VCaP (cell line): ENCODE measurements at regions not wholly inside any gene's neighbourhood (a gene's known extent, or its start where the extent isn't known, plus 50 kb on each side); places are given as distances from the start of the nearest gene placed in this dataset.
"Not testable (repeated sequence)": the region's sequence is repeated elsewhere in the genome, so short reads cannot be mapped to it uniquely, and the experiment has no call there.

ENCODE experiments used
- H3K27ac ChIP-seq: fragments of 450-650 bp; 2 replicates; pipeline ENCODE4 v1.5.1; 2017
- TF ChIP-seq, protein P1 (sequence below): fragments of 450-650 bp; conservative IDR thresholded peaks from 2 replicates; pipeline ENCODE4 v1.5.1; 2017; ENCODE audit warnings: mild to moderate bottlenecking, moderate library complexity

DNA sequence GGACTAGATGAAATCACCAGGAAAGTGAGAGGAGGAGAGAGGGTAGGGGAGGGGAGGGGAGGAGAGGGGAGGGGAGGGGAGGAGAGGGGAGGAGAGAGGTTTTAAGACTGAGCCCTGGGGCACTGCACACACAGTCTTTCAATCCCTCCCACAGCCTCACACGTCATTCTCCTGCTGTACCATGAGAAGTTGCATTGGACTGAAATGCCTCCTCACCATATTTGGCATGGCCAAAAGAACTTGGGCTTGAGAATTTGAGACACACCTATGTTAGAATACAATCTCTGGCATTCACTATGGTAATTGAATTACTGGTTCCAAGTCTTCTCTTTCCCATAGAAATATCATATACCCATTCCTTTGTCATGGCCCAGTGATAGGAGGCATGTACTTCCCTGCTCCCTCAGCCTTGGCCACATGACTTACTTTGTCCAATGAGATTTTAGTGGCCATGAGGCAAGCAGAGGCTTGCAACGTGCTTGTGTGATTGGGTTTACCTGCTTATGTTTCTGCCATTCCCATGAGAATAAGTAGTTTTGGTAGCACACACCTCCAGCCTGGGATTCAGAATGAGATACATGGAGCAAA, 133.3 kb upstream of the SMARCA2 start:
- TF ChIP-seq, protein P1, sequence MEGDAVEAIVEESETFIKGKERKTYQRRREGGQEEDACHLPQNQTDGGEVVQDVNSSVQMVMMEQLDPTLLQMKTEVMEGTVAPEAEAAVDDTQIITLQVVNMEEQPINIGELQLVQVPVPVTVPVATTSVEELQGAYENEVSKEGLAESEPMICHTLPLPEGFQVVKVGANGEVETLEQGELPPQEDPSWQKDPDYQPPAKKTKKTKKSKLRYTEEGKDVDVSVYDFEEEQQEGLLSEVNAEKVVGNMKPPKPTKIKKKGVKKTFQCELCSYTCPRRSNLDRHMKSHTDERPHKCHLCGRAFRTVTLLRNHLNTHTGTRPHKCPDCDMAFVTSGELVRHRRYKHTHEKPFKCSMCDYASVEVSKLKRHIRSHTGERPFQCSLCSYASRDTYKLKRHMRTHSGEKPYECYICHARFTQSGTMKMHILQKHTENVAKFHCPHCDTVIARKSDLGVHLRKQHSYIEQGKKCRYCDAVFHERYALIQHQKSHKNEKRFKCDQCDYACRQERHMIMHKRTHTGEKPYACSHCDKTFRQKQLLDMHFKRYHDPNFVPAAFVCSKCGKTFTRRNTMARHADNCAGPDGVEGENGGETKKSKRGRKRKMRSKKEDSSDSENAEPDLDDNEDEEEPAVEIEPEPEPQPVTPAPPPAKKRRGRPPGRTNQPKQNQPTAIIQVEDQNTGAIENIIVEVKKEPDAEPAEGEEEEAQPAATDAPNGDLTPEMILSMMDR: no peak
- H3K27ac ChIP-seq: no peak overlapping the region

DNA sequence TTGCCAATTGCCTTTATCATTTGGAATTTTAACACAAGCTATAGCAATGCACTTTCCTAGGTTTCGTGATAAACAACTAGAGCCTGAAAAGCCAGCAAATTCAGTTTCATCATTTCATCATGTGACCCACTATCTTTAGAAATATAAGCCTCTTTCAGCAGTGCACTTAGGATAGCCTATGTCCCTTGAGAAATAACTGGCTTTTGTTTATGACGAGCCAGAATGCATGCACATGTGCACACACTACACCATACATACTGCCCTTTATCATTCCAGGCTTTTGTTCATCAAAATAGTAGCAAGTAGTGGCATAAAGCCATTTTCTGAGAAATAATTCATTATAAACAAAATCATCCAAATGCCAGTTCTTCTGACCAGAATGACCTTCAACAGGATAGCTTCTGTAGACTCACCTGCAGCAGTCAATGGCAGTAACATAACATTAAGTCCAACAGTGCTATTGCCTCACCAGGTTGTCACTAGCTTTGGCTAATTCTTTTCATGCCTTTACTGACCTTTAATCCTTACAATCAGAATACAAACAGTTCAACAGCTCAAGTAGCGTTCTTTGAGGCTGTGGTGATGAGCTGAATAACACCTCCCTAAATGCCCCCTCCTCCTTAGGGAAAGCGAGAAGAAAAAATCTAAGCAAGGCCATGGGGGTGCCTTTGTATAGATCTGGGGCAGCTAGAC, 132.3 kb upstream of the SMARCA2 start:
- no peak overlapping the region for H3K27ac ChIP-seq
- TF ChIP-seq, protein P1: no peak

DNA sequence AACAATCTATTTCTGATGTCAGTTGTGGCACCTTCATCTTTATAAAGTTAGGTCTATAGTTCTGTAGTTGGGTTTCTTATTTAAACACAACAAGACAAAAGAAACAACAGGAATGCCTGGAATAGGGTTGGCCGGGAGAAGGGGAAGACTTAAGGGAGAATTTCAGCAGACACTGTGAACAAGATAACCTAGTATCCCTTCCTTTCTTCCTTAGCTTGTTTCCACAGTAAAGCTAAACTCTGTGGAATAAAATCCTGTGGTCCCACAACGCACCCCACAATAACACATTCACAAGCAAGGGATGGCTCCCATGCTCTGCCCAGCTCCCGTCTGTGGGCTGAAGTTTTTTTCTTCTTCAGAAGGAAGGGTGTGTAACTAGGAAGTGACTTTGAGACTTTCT, 124.9 kb upstream of the SMARCA2 start:
- H3K27ac ChIP-seq: no peak overlapping the region

DNA sequence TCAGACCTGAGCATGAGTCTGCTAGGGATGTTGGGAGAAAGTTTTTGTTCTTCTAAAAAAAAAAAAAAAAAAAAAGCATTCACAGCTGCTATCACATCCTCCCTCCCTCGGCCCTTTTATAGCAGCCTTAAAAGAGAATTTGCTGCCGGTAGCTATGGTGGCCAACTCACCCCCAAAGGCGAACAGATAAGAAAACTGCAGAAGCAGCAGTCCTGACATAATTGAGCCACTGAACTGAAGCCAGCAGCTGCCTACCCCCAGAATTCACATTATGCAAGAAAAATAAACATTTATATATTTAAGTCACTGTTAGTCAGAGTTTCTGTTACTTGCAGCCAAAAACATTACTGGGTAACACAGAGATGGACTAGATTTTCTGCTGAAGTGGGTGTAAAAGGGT, 124.3 kb upstream of the SMARCA2 start:
- TF ChIP-seq, protein P1: no peak
- no peak overlapping the region for H3K27ac ChIP-seq

More for the DNA sequence above, 124.9 kb upstream of the SMARCA2 start:
- TF ChIP-seq, protein P1: no peak

DNA sequence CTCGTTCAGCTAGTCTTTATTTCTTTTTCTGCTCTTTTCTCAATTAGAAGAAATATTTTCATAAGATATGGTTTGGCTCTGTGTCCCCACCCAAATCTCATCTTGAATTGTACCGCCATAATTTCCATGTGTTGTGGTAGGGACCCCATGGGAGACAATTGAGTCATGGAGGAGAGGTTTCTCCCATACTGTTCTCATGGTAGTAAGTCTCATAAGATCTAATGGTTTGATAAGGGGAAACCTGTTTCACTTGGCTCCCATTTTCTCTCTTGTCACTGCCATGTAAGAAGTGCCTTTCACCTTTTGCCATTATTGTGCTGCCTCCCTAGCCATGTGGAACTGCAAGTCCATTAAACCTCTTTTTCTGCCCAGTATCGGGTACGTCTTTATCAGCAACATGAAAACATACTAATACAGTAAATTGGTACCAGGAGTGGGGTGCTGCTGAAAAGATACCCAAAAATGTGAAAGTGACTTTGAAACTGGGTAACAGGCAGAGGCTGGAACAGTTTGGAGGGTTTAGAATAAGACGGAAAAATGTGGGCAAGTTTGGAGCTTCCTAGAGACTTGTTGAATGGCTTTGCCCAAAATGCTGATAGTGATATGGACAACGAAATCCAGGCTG, 112.0 kb upstream of the SMARCA2 start:
- H3K27ac ChIP-seq: not testable (repeated sequence)

DNA sequence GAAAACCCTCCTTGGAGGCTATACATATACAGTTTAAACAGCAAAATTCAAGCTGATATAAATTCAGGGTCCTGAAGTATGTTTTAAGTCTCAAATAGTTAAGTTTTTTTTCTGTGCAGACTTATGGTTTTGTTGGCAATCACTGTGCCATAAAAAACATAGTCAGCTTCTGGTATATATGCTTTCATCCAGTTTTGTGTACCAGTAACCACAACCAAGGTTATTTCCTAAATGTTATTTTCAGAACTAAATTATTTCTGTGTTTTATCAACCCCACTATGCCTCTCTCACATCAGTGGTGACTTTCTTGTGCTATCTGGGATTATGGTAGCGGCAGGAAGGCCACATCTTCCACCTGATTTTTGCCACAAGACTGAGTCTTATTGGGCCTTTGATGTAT, 107.7 kb upstream of the SMARCA2 start:
- H3K27ac ChIP-seq: no peak overlapping the region
- TF ChIP-seq, protein P1: no peak

DNA sequence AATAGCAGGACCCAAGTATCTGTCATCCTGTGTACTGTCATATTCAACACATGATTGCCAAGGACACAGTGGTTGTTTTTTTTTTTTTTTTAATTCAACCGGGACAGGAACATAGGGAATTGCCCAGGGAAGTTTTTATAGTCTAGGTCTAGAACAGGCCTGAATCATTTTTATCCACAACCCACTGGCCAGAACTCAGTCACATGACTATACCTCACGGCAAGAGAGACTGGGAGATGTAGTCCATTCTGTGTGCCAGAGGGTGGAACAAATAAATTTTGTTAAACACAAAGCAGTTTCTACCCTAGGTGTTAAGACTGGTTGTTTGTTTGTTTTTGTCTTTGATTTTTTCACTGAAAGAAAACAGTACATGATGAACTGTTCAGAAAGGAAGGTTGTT, 105.8 kb upstream of the SMARCA2 start:
- TF ChIP-seq, protein P1: no peak
- no peak overlapping the region for H3K27ac ChIP-seq
